ENCODE measurements at regions not wholly inside any gene's neighbourhood (a gene's known extent, or its start where the extent isn't known, plus 50 kb on each side); places are given as distances from the start of the nearest gene placed in this dataset.
"Not testable (repeated sequence)": the region's sequence is repeated elsewhere in the genome, so short reads cannot be mapped to it uniquely, and the experiment has no call there.

DNA sequence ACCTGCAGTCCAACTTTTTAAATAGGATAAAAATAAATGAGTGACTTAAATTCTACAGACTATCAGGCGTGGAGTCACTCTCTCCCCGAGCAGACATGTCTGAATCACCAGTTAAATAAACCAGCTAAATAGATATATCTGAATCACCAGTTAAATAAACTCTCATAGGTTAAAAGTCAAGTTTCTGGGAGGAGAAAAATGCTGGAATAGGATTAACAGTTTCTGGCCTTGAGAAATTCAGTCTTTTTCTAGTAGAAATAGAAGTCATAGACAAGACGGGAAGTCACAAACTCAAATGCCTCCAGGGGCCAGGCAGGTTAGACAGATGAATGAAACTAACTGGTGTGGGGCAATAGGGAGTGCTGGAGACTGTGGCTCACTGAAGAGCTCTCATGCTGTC lies 258.6 kb upstream of the TMEM132C start:
- DNase-seq (ENCODE audit: low read depth), result no peak

DNA sequence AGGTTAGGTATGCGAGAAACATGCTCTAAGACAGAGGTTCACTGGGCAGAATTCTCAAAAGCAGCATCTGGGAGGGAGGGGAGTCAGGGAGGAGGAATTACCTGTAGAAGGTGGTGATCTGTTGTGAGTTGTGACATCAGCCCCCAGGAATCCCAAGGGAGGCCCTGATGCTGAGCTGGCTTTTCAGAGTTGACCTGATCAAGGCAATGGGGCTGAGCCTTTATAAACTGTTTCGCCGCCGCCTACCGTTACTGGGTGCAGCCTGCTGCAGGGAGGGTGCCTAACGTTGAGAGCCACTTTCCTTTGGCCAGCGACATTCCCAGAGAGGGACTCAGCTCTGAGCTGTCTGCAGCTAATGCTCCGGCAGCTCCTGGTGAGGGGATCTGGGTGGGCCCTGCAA lies 257.9 kb upstream of the TMEM132C start:
- DNase-seq (ENCODE audit: low read depth), result no peak

- DNase-seq (ENCODE audit: low read depth), result no peak
Observed at GRCh38 chr12:128012110-128012509, 254.9 kb upstream of the TMEM132C start.

DNA sequence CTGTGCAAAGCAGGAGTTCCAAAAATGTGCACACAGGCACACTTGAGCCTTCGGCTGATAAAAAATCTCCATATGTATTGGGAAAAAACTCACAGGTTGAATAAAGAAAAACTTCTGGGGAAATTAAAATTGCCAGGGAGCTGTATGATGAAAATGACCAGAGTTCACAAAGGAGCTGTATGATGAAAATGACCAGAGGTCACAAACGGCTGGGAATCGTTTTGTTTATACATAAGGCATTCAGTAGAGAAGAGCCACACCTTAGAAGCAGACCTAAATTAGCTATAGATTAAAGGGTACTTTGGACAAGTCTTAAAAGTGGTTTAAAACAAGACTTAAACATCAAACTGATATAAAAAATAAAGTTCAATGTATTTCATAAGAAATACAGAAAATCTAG lies 251.7 kb upstream of the TMEM132C start:
- no peak for DNase-seq (ENCODE audit: low read depth)

DNA sequence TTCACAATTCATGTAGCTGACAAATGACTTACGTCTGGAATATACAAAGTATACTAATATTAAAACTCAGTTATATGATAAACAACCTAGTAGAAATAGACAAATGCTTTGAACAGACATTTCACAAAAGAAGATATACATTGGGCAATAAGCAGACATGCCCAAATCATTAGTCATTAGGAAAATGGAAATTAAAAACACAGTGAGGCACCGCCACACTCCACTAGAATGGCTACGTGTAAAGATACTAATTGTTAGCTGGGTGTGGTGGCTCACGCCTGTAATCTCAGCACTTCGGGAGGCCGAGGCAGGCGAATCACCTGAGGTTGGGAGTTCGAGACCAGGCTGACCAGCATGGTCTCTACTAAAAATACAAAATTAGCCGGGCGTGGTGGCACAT lies 248.9 kb upstream of the TMEM132C start:
- DNase-seq (ENCODE audit: low read depth), result no peak

DNA sequence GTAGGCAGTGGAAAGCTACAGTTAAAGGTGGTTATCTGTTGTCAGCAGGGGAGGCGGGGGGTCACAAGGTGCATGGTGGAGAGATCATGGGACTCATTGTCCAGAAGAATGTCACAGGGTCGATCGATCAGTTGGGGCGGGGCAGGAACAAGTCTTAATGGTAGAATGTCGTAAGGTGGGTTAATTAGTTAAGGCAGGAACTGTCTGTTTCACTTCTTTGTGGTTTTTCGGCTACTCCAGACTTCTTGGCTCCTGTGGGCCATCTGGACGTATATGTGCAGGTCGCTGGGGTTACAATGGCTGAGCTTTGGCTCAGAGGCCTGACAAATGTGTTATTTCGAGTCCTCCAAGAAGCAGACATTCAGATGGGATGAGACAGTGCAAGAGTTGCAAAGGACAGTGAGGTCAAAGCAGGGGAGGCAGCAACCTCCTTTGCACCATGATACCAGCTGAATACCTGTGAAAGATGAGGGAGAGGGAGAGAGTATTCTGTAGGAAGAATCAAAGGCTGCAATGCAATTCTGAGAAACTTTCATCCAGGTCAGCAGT lies 246.9 kb upstream of the TMEM132C start:
- DNase-seq (ENCODE audit: low read depth), result no peak

GRCh38 chr12:128021561-128021960 lies 245.4 kb upstream of the TMEM132C start:
- DNase-seq (ENCODE audit: low read depth), result no peak

DNA sequence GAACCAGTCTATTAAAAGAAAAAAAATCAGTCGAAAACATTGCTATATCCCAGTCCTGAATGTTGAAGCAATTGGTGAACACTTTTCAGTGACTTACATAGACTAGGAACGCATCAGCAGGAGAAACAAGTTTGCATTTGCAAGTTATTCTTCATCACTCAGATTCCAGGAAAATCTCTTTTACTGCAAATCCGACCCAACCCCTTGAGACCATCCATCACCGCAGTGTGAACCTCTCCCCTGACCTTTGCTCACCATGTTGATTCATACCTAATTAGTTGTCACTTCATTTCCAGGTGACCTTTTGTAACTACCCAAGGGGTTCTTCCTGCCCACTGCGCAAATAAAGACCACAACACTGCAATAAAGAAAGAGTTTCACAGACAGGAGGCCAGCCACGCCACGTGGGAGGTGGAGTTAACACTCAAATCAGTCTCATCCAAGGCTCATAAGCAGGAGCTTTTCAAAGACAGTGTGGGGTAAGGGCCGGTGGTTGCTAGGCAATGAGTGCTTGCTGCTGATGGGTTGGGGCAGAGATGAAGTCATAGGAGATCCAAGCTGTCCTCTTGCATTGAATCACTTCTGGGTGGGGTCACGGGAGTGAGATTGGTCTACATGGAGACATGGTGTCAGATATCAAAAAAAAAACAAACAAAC lies 241.3 kb upstream of the TMEM132C start:
- DNase-seq (ENCODE audit: low read depth), result no peak

- no peak for DNase-seq (ENCODE audit: low read depth)
Observed at GRCh38 chr12:128026696-128027574, 240.0 kb upstream of the TMEM132C start.

DNA sequence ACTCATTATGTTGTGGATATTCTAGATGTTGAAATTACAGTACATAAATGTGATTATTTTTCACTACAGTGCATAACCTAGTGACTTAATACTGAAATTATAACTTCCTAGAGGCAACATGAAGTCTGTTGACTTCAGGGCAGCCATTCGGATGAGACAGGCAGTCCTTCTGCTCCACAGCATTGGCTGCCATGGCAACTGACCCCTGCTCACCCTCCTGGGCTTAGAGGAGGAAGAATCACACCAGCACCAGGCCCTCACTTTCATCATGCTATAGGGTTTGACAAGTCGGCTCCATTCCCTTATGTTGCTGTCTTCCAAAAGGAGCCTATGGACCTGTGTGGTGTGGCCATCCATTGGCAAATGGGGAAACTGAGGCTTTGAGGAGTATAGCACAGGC lies 233.5 kb upstream of the TMEM132C start:
- DNase-seq (ENCODE audit: low read depth), result no peak

DNA sequence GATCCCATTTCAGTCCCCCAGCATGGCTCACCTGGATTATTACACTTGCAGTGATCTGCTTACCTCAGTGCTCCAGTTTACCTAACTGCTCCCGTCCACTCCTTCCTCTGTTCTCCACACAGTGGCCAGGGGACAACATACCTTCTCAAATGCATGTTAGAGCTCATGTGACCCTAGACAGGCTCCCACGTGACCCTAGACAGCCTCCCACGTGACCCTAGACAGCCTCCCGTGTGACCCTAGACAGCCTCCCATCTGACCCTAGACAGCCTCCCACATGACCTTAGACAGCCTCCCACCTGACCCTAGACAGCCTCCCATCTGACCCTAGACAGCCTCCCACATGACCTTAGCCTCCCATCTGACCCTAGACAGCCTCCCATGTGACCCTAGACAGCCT lies 226.0 kb upstream of the TMEM132C start:
- DNase-seq (ENCODE audit: low read depth), result no peak

- DNase-seq (ENCODE audit: low read depth), result not testable (repeated sequence)
Observed at GRCh38 chr12:128042283-128042682, 224.7 kb upstream of the TMEM132C start.

DNA sequence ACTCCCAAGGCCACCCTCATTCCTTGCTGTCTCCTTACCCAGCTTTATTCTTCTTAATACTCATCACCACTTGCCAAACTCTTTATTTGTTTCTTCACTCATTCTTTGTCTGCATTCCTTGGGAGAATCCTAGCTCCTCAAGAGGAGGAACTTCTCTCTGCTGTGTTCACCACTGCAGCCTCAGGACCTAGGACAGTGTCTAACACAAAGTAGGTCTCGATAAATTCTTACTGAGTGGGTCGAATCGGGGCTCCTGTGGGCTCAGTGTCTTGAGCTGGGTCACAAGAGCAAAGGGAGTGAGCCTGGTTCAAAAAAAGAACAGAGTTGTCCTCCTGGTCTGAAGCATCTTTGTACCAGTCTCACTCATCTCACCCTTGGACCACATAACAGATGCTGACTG lies 224.1 kb upstream of the TMEM132C start:
- no peak for DNase-seq (ENCODE audit: low read depth)

DNA sequence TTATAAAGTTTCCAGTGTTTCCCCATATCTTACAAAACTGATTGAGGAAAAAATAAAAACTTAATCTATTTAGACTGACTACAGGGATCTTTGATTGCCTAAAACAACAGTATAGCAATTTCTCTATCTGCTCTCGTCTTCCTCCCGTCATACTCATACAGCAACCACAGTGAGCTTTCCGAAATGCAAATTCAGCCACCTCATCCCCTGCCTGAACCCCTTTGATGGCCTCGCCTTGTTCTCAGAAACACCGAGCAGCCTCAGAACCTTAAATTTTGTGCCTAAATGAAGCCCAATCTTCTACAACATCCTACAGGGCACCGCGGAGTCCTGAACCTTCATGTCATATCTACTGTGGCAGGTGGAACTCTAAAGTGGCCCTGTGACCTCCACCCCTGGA lies 223.7 kb upstream of the TMEM132C start:
- DNase-seq (ENCODE audit: low read depth), result no peak

DNA sequence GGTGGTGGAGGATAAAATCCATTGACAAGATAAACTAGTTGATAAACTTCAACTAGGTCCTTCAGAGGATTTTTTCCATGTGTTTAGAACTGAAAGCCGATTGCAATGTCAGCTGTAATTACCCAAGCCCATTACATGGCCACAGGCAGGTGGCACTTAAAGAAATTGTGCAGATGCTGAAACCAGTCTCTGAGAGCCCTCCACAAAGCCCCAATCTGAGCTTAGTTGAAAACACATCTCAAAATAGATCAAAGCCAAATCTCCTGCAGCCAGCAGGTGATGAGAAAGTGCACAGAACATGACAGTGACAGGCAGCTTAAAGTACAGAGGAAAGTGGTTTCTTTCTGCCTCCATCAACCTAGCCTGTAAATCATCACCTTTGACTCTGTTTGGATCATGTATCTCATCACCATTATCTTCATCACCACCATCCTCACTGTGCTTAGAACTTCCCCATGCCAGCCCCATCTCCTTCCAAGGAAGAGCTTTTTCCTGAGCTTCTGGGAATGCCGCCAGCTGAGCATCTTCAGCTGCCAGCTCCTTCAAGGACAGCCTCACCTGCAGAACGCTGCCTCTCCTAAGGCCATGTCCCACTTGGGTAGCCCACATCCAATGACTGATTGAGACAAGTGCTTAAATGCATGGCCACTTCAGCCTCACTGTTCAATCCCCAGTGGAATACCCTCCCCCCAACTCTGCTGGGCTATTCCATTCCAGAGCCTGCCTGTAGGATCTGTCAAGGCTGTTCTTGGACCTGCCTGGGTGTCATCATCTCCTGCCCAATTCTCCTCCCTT lies 219.5 kb upstream of the TMEM132C start:
- no peak for DNase-seq (ENCODE audit: low read depth)

GRCh38 chr12:128052331-128052730 lies 214.6 kb upstream of the TMEM132C start:
- no peak for DNase-seq (ENCODE audit: low read depth)

GRCh38 chr12:128052777-128053176 lies 214.2 kb upstream of the TMEM132C start:
- DNase-seq (ENCODE audit: low read depth), result no peak

DNA sequence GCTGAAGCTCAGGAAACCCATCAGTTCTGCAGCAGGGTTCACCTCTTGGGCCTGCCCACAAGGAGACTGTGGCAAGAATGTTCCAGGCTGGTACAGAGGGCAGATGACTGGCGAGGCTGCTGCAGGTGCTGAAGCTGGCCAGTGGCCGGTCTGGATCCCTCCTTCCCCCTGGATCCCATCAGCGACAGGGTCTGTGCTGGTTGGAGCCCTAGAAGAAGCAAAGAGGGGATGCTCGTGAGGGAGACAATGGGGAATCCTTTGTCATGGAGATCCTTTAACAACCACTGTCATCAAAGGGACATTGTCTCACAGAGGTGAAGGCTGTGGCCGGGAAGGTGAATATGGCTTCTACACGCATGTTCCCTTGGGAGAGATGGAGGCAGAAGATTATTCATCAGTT lies 211.4 kb upstream of the TMEM132C start:
- DNase-seq (ENCODE audit: low read depth), result no peak

- DNase-seq (ENCODE audit: low read depth), result no peak
Observed at GRCh38 chr12:128056136-128056801, 210.7 kb upstream of the TMEM132C start.

- DNase-seq (ENCODE audit: low read depth), result no peak
Observed at GRCh38 chr12:128057586-128057985, 209.4 kb upstream of the TMEM132C start.

DNA sequence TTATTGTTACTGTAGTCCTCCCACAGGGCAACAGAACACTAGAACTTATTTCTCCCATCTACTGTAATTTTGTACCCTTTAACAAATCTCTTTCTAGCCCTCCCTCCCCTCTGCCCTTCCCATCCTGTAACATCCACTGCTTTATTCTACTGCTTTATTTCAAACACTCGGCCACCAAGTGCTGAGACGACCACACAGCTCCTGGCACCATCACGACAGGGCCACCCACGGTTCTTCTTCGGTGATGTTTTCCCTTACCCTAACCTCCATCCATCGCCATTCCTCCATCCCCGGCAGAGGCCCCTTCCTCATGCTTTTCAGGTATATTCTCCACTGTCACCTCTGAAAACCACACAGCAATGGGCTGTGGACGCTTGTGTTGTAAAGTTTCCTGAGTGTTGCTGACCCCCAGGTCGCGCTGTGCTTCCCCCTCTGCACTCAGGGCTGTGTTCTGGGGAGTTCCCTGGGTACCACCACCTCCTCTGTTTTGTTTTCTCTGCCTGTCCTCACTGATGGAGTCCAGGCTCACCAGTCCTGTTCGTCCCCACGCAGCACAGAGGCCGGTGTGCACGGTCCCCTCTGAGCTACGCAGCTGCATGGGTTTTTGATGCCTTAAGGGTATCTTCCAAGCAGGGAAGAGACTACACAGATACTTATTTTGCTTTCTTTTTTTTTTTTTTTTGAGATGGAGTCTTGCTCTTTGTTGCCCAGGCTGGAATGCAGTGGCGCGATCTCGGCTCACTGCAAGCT lies 207.2 kb upstream of the TMEM132C start:
- no peak for DNase-seq (ENCODE audit: low read depth)
